ENCODE measurements at regions not wholly inside any gene's neighbourhood (a gene's known extent, or its start where the extent isn't known, plus 50 kb on each side); places are given as distances from the start of the nearest gene placed in this dataset.
"Not testable (repeated sequence)": the region's sequence is repeated elsewhere in the genome, so short reads cannot be mapped to it uniquely, and the experiment has no call there.

DNA sequence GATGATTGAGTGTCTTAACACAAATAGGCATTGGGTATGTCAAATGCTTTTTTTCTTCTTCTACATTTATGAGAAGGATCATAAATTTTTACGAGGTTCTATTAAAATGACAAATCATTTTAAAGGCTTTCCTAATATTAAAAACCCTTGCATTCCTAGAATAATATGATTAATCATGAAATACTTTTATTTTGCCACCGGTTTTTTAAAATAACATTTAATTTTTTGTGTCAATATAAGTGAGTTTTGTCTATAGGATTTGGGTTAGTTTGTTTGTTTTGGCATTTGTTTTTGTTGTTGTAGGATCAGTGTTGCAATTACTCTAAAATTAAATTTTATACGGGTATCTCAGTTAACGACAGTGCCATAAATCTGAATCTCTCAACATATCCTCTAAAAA lies 169.7 kb upstream of the STK26 start:
- Histone ChIP-seq H3K27ac (ENCODE audit: low read depth in 1 of 3, low read length in 2 of 3) (no peak overlapping the region), H3K9me3 (ENCODE audit: control insufficient read depth in 2 of 2, insufficient read depth in 1 of 2, low read depth in 1 of 2, low read length in 1 of 2) (no peaks in the 10 kb centered on the region), H3K36me3 (ENCODE audit: control insufficient read depth in 3 of 3, insufficient read depth in 2 of 3, low read depth in 1 of 3, low read length in 3 of 3) (no peaks in the 10 kb centered on the region), H3K4me1 (ENCODE audit: control insufficient read depth in 3 of 3, insufficient read depth in 2 of 3, low read depth in 1 of 3, low read length in 2 of 3) (no peaks in the 10 kb centered on the region), H3K4me3 (ENCODE audit: low read depth in 1 of 3, low read length in 3 of 3) (no peak overlapping the region), H3K27me3 (ENCODE audit: control insufficient read depth in 3 of 3, insufficient read depth in 3 of 3, low read length in 3 of 3) (no peaks in the 10 kb centered on the region)
- WGBS, 3 donors: 47 to 74% (median 61%) methylated on average over 4 of the region's 4 CpGs
- no peak for FAIRE-seq
- DNase-seq: no peak

DNA sequence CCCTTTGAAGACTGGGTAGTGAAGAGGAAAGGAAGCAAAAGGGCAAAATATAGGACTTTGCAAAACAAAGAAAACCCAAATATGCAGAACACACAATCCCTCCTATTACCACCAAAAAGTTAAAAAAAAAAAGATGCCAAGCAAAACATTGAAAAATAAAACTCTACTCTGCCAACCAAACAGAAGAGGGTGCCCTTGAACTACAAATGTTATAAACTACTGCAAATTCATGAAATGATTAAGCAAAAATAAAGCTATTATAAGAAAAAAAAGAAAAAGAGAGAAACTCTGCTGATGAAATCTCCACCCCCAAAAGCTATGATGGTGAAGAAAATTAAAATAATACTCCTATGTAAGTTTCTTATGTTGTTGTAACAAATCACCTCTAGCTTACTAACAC lies 168.5 kb upstream of the STK26 start:
- Histone ChIP-seq H3K27ac (ENCODE audit: low read depth in 1 of 3, low read length in 2 of 3) (no peak overlapping the region), H3K27me3 (ENCODE audit: control insufficient read depth in 3 of 3, insufficient read depth in 3 of 3, low read length in 3 of 3) (no peaks in the 10 kb centered on the region), H3K4me1 (ENCODE audit: control insufficient read depth in 3 of 3, insufficient read depth in 2 of 3, low read depth in 1 of 3, low read length in 2 of 3) (no peaks in the 10 kb centered on the region), H3K4me3 (ENCODE audit: low read depth in 1 of 3, low read length in 3 of 3) (no peak overlapping the region), H3K9me3 (ENCODE audit: control insufficient read depth in 2 of 2, insufficient read depth in 1 of 2, low read depth in 1 of 2, low read length in 1 of 2) (no peaks in the 10 kb centered on the region), H3K36me3 (ENCODE audit: control insufficient read depth in 3 of 3, insufficient read depth in 2 of 3, low read depth in 1 of 3, low read length in 3 of 3) (no peaks in the 10 kb centered on the region)
- FAIRE-seq: no peak
- no peak for DNase-seq

DNA sequence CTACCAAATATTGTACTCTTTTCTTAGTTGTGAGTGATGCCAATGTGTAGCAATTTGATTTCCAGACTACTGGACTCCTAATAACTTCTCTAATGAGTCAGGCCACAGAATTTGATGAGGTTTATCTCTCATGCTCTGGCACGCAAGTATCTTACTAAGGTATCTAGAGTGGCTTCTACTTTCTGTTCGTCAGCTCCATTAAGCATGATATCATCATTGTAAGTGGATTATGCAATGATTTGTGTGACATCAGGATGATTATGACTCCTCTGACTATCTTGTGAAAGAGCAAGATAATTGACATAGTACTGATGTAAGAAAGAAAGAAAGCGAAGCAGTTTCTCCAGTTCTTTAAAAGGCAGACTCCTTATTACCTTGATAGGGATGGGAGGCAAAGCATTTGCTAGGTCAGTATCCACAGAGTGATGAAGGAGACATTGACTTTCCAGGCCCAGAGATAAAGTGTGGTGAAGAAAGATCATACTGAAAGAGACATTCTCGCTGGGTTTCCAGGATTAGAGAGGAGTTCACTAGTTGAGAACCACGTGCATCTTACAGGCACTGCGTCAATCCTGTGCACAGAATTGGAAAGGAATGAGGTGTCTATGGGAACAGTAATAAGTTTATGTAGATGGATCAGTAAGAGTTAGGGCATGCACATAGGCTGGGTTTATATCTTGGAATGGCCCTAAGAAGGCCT lies 161.9 kb upstream of the STK26 start:
- FAIRE-seq: no peak
- Histone ChIP-seq H3K4me3 (ENCODE audit: low read depth in 1 of 3, low read length in 3 of 3) (no peak overlapping the region), H3K4me1 (ENCODE audit: control insufficient read depth in 3 of 3, insufficient read depth in 2 of 3, low read depth in 1 of 3, low read length in 2 of 3) (no peaks in the 10 kb centered on the region), H3K36me3 (ENCODE audit: control insufficient read depth in 3 of 3, insufficient read depth in 2 of 3, low read depth in 1 of 3, low read length in 3 of 3) (no peaks in the 10 kb centered on the region), H3K27me3 (ENCODE audit: control insufficient read depth in 3 of 3, insufficient read depth in 3 of 3, low read length in 3 of 3) (peaks cover 0 to 2% (median 0%) of the 10 kb centered on the region in 3 donors), H3K9me3 (ENCODE audit: control insufficient read depth in 2 of 2, insufficient read depth in 1 of 2, low read depth in 1 of 2, low read length in 1 of 2) (no peaks in the 10 kb centered on the region), H3K27ac (ENCODE audit: low read depth in 1 of 3, low read length in 2 of 3) (no peak overlapping the region)
- DNase-seq: no peak
- 76 to 93% (median 81%) methylated on average over 6 of the region's 6 CpGs for WGBS, 3 donors

DNA sequence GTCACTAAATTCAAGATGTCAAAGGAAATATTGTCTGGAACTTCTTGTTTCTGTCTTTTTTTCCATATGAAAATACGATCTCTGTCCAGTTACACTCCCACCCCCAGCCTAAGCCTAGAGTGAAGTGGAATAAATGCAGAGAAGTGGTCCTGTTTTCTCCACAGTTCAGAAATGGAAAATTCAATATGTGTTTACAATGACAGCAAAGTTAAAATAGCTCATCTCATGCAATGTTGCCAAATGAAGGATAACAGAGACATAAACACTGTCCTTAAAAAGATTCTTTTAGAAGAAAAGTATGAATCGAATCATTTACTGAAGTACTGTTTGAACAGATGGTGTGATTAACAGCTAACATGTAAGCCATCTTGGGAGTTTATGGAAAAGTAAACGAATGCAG lies 160.8 kb upstream of the STK26 start:
- no peak for FAIRE-seq
- WGBS, 3 donors: 55 to 67% (median 60%) methylated on average over 3 of the region's 3 CpGs
- no peaks in the 10 kb centered on the region for H3K9me3 ChIP-seq (ENCODE audit: control insufficient read depth in 2 of 2, insufficient read depth in 1 of 2, low read depth in 1 of 2, low read length in 1 of 2)

DNA sequence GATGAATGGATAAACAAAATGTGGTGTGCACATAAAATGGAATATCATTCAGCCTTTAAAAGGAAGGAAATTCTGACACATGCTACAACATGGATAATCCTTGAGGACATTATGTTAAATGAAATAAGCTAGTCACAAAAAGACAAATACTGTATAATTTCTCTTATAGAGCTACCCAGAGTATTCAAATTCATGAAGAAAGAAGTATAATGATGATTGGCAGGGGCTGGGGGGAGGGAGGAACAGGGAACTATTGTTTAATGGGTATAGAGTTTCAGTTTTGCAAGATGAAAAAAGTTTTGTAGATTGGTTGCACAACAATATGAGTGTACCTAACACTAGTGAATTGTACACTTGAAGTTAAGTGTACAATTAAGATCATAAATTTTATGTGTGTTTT lies 153.9 kb upstream of the STK26 start:
- no peak overlapping the region for H3K4me3 ChIP-seq (ENCODE audit: low read depth in 1 of 3, low read length in 3 of 3)
- no peak overlapping the region for H3K27ac ChIP-seq (ENCODE audit: low read depth in 1 of 3, low read length in 2 of 3)
- H3K36me3 ChIP-seq (ENCODE audit: control insufficient read depth in 3 of 3, insufficient read depth in 2 of 3, low read depth in 1 of 3, low read length in 3 of 3): no peaks in the 10 kb centered on the region
- H3K27me3 ChIP-seq (ENCODE audit: control insufficient read depth in 3 of 3, insufficient read depth in 3 of 3, low read length in 3 of 3): peaks cover 0 to 2% (median 0%) of the 10 kb centered on the region in 3 donors
- DNase-seq: no peak
- H3K4me1 ChIP-seq (ENCODE audit: control insufficient read depth in 3 of 3, insufficient read depth in 2 of 3, low read depth in 1 of 3, low read length in 2 of 3): no peaks in the 10 kb centered on the region
- no peak for FAIRE-seq
- H3K9me3 ChIP-seq (ENCODE audit: control insufficient read depth in 2 of 2, insufficient read depth in 1 of 2, low read depth in 1 of 2, low read length in 1 of 2): no peaks in the 10 kb centered on the region

More for the DNA sequence above, 160.8 kb upstream of the STK26 start:
- Histone ChIP-seq H3K36me3 (ENCODE audit: control insufficient read depth in 3 of 3, insufficient read depth in 2 of 3, low read depth in 1 of 3, low read length in 3 of 3) (no peaks in the 10 kb centered on the region), H3K27me3 (ENCODE audit: control insufficient read depth in 3 of 3, insufficient read depth in 3 of 3, low read length in 3 of 3) (peaks cover 0 to 2% (median 0%) of the 10 kb centered on the region in 3 donors), H3K27ac (ENCODE audit: low read depth in 1 of 3, low read length in 2 of 3) (no peak overlapping the region), H3K4me3 (ENCODE audit: low read depth in 1 of 3, low read length in 3 of 3) (no peak overlapping the region), H3K4me1 (ENCODE audit: control insufficient read depth in 3 of 3, insufficient read depth in 2 of 3, low read depth in 1 of 3, low read length in 2 of 3) (no peaks in the 10 kb centered on the region)
- no peak for DNase-seq

DNA sequence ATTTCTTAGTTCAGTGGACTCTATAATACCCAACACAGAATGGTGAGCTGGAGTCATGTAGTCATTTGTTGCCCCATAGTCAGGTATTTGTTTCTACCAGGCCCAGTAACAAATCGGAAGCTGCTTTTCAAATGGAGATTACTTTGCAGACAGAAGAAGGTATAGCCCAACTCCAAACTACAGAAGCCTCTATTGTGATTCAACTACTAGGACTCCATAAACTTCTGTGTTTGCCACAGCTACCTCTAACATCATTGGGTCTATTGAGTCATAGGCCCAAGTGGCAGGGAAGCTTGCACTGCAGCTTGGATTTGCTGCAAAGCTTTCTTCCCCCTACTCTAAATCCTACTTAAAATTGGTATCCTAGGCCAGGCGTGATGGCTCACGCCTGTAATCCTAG lies 148.8 kb upstream of the STK26 start:
- no peak for DNase-seq
- 90 to 95% (median 92%) methylated on average over 2 to 3 of the region's 3 CpGs for WGBS, 3 donors
- H3K27me3 ChIP-seq (ENCODE audit: control insufficient read depth in 3 of 3, insufficient read depth in 3 of 3, low read length in 3 of 3): no peaks in the 10 kb centered on the region
- H3K4me3 ChIP-seq (ENCODE audit: low read depth in 1 of 3, low read length in 3 of 3): no peak overlapping the region
- no peak overlapping the region for H3K27ac ChIP-seq (ENCODE audit: low read depth in 1 of 3, low read length in 2 of 3)
- no peaks in the 10 kb centered on the region for H3K9me3 ChIP-seq (ENCODE audit: control insufficient read depth in 2 of 2, insufficient read depth in 1 of 2, low read depth in 1 of 2, low read length in 1 of 2)
- no peaks in the 10 kb centered on the region for H3K4me1 ChIP-seq (ENCODE audit: control insufficient read depth in 3 of 3, insufficient read depth in 2 of 3, low read depth in 1 of 3, low read length in 2 of 3)
- FAIRE-seq: no peak
- no peaks in the 10 kb centered on the region for H3K36me3 ChIP-seq (ENCODE audit: control insufficient read depth in 3 of 3, insufficient read depth in 2 of 3, low read depth in 1 of 3, low read length in 3 of 3)

DNA sequence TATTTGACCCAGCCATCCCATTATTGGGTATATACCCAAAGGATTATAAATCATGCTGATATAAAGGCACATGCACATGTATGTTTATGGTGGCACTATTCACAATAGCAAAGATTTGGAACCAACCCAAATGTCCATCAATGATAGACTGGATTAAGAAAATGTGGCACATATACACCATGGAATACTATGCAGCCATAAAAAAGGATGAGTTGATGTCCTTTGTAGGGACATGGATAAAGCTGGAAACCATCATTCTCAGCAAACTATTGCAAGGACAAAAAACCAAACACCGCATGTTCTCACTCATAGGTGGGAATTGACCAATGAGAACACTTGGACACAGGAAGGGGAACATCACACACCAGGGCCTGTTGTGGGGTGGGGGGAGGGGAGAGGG lies 147.3 kb upstream of the STK26 start:
- H3K9me3 ChIP-seq (ENCODE audit: control insufficient read depth in 2 of 2, insufficient read depth in 1 of 2, low read depth in 1 of 2, low read length in 1 of 2); H3K36me3 ChIP-seq (ENCODE audit: control insufficient read depth in 3 of 3, insufficient read depth in 2 of 3, low read depth in 1 of 3, low read length in 3 of 3); H3K27ac ChIP-seq (ENCODE audit: low read depth in 1 of 3, low read length in 2 of 3); H3K27me3 ChIP-seq (ENCODE audit: control insufficient read depth in 3 of 3, insufficient read depth in 3 of 3, low read length in 3 of 3); H3K4me3 ChIP-seq (ENCODE audit: low read depth in 1 of 3, low read length in 3 of 3); DNase-seq; H3K4me1 ChIP-seq (ENCODE audit: control insufficient read depth in 3 of 3, insufficient read depth in 2 of 3, low read depth in 1 of 3, low read length in 2 of 3); FAIRE-seq: not testable (repeated sequence)
- 88 to 100% methylated on average over 1 of the region's 1 CpG; no CpG with 5 or more reads in 1 of the 3 donors for WGBS, 3 donors

DNA sequence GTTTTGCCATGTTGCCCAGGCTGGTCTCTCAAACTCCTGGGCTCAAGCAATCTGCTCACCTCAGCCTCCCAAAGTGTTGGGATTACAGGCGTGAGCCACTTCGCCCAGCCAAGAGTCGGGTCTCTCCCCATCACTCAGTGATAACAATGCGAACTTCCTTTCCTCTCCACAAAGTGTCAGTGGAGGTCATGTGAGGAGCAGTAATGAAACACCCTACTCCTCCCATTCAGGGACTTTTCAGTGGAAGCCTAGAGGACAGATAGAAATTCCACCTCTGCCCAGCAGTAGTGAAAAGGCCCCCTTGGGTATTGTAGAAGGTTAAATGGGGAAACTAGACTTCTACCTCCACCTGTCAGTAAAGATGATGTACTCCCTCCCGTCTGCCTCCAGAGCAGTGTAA lies 141.9 kb upstream of the STK26 start:
- Histone ChIP-seq H3K36me3 (ENCODE audit: control insufficient read depth in 3 of 3, insufficient read depth in 2 of 3, low read depth in 1 of 3, low read length in 3 of 3) (no peaks in the 10 kb centered on the region), H3K27me3 (ENCODE audit: control insufficient read depth in 3 of 3, insufficient read depth in 3 of 3, low read length in 3 of 3) (no peaks in the 10 kb centered on the region), H3K4me3 (ENCODE audit: low read depth in 1 of 3, low read length in 3 of 3) (no peak overlapping the region), H3K4me1 (ENCODE audit: control insufficient read depth in 3 of 3, insufficient read depth in 2 of 3, low read depth in 1 of 3, low read length in 2 of 3) (no peaks in the 10 kb centered on the region), H3K27ac (ENCODE audit: low read depth in 1 of 3, low read length in 2 of 3) (no peak overlapping the region), H3K9me3 (ENCODE audit: control insufficient read depth in 2 of 2, insufficient read depth in 1 of 2, low read depth in 1 of 2, low read length in 1 of 2) (no peaks in the 10 kb centered on the region)
- WGBS, 3 donors: 59 to 68% (median 64%) methylated on average over 5 of the region's 5 CpGs
- no peak for DNase-seq
- FAIRE-seq: no peak

DNA sequence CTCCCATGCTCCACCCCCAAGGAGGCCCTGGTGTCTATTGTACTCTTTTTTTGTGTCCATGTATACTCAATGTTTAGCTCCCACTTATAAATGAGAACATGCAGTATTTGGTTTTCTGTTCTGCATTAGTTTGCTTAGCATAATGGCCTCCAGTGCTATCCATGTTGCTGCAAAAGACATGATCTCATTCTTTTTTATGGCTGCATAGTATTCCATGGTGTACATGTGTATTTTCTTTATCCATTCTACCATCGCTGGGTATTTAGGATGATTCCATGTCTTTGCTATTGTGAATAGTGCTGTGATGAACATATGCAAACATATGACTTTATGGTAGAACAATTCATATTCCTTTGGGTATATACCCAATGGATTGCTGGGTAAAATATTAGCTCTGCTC lies 138.1 kb upstream of the STK26 start:
- not testable (repeated sequence) for DNase-seq; H3K27me3 ChIP-seq (ENCODE audit: control insufficient read depth in 3 of 3, insufficient read depth in 3 of 3, low read length in 3 of 3); H3K9me3 ChIP-seq (ENCODE audit: control insufficient read depth in 2 of 2, insufficient read depth in 1 of 2, low read depth in 1 of 2, low read length in 1 of 2); H3K4me1 ChIP-seq (ENCODE audit: control insufficient read depth in 3 of 3, insufficient read depth in 2 of 3, low read depth in 1 of 3, low read length in 2 of 3); H3K4me3 ChIP-seq (ENCODE audit: low read depth in 1 of 3, low read length in 3 of 3); FAIRE-seq; H3K36me3 ChIP-seq (ENCODE audit: control insufficient read depth in 3 of 3, insufficient read depth in 2 of 3, low read depth in 1 of 3, low read length in 3 of 3); H3K27ac ChIP-seq (ENCODE audit: low read depth in 1 of 3, low read length in 2 of 3)
- WGBS, 3 donors: 59 to 91% (median 79%) methylated on average over 1 of the region's 1 CpG
